Pancreas (tissue), 10 donors: ENCODE measurements at regions not wholly inside any gene's neighbourhood (a gene's known extent, or its start where the extent isn't known, plus 50 kb on each side); places are given as distances from the start of the nearest gene placed in this dataset.

Source experiments
- ATAC-seq, 4 donors: fragments of 200-7000 bp; cut with Tn5 transposase; one replicate each; pipeline versions ENCODE4 v1.8.0 to v1.9.1; 2020; ENCODE audit warnings: mild to moderate bottlenecking in 4 of 4, moderate library complexity in 4 of 4
- DNase-seq, 6 donors: peaks; one replicate each; pipeline ENCODE4 v3.0.0-alpha.2; 2020
- FAIRE-seq: peaks from 2 replicates; lab custom pipeline; 2012; peaks lifted over from hg19 to GRCh38; lab: Jason Lieb, UNC
- H3K27ac ChIP-seq, 4 donors: fragments of 200-600 bp; sonication (generic); 1 replicate in 3 of 4; 2 replicates in 1 of 4; pipeline versions ENCODE4 v1.5.0 to v1.8.0; 2020
- H3K27me3 ChIP-seq, 4 donors: fragments of 200-600 bp; one replicate each; pipeline ENCODE4 v1.8.0; 2021
- H3K36me3 ChIP-seq, 3 donors: fragments of 200-600 bp; sonication (generic) in 1 of 3; one replicate each; pipeline versions ENCODE4 v1.5.0 to v1.8.0; 2020 to 2021
- H3K4me1 ChIP-seq, 3 donors: fragments of 200-600 bp; one replicate each; pipeline ENCODE4 v1.8.0; 2021
- H3K4me3 ChIP-seq, 4 donors: fragments of 200-600 bp; sonication (generic) in 2 of 4; one replicate each; pipeline versions ENCODE4 v1.5.0 to v1.8.0; 2020 to 2021
- H3K9me3 ChIP-seq, 4 donors: fragments of 200-600 bp; one replicate each; pipeline ENCODE4 v1.8.0; 2021
- WGBS, 2 donors: extraction: QIAGEN DNeasy Blood & Tissue Kit; methylation state at CpG; one replicate each; pipeline ENCODE4 v1.1.7; 2013; 5-methylcytosine and 5-hydroxymethylcytosine counted together
- intact Hi-C, 3 donors: fragments of 100-400 bp; cut with DNase I; formaldehyde crosslinking; loops; one replicate each; pipeline versions ENCODE4 v1.11.1 to v1.14.2; 2022
- TF ChIP-seq, protein P1 (sequence below), 4 donors: fragments of 200-600 bp; sonication (generic) in 3 of 4; IDR thresholded peaks; one replicate each; pipeline versions ENCODE4 v1.5.0 to v1.8.0; 2021; ENCODE audit warnings: antibody characterized with exemption in 4 of 4
- donor health status: healthy with polysubstance abuse.
- donor health status: DM: no; HTN: no; CAD: no; lungs with moderate emphysema.
- donor health status: DM: no; HTN: no; CAD: no.
- donor health status: control.
- donor health status: control.
- donor health status: Bipolar disorder and iron deficiency.
- donor health status: DM: yes; HTN: yes; CAD: no.
- donor health status: DM: no; HTN: no; CAD: no.
- donor health status: DM: no; HTN: no; CAD: no.
- donor health status: DM: yes; HTN: yes; CAD: no.

DNA sequence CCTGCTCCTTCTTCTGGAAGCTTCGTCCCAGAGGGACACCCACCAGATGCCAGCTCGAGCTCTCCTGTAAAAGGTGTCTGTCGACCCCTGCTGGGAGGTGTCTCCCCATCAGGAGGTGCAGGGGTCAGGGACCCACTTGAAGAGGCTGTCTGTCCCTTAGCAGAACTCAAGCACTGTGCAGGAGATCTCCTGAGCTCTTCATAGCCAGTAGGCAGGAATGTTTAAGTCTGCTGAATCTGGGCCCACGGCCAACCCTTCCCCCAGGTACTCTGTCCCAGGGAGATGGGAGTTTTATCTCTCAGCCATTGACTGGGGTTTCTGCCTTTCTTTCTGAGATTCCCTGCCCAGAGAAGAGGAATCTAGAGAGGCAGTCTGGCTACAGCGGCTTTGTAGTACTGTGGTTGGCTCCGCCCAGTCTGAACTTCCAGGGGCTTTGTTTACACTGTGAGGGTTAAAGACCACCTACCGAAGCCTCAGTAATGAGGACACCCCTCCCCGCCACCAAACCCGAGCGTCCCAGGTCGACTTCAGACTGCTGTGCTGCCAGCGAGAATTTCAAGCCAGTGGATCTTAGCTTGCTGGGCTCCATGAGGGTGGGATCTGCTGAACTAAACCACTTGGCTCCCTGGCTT, 1383.0 kb upstream of the TENM3 start:
- no peaks in the 10 kb centered on the region for H3K36me3 ChIP-seq
- TF ChIP-seq, protein P1, sequence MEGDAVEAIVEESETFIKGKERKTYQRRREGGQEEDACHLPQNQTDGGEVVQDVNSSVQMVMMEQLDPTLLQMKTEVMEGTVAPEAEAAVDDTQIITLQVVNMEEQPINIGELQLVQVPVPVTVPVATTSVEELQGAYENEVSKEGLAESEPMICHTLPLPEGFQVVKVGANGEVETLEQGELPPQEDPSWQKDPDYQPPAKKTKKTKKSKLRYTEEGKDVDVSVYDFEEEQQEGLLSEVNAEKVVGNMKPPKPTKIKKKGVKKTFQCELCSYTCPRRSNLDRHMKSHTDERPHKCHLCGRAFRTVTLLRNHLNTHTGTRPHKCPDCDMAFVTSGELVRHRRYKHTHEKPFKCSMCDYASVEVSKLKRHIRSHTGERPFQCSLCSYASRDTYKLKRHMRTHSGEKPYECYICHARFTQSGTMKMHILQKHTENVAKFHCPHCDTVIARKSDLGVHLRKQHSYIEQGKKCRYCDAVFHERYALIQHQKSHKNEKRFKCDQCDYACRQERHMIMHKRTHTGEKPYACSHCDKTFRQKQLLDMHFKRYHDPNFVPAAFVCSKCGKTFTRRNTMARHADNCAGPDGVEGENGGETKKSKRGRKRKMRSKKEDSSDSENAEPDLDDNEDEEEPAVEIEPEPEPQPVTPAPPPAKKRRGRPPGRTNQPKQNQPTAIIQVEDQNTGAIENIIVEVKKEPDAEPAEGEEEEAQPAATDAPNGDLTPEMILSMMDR (IDR thresholded peaks at IDR 0.05) = no peak
- FAIRE-seq = no peak
- no peaks in the 10 kb centered on the region for H3K27me3 ChIP-seq
- no peaks in the 10 kb centered on the region for H3K4me1 ChIP-seq
- H3K4me3 ChIP-seq = no peak overlapping the region
- ATAC-seq = no peak
- no peak overlapping the region for H3K27ac ChIP-seq
- H3K9me3 ChIP-seq = no peaks in the 10 kb centered on the region
- intact Hi-C loops = no loop called here
- DNase-seq = peak in 1 of 6 donors; percentile 29
- 45 to 59% methylated on average over 12 of the region's 12 CpGs for WGBS, 2 donors

DNA sequence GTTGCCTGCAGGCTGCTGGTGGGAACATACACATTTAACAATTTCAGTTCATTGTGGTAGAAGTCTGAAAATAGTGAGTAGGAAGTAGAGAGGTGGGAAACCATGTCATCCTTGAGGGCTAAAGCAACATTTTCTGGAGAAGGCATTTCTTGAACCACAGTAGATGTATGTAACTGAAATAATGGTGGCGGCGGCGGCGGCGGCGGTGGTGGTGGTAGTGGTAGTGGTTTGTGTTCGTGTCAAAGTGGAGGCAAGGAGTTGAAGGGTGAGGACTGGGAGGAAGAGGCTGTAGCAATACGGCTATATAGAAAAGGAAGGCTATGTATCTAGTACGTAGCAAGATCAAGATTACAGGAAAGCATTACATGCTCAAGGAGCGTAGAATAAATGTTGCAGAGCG, 1381.6 kb upstream of the TENM3 start:
- no peaks in the 10 kb centered on the region for H3K27me3 ChIP-seq
- no peak for DNase-seq
- no peaks in the 10 kb centered on the region for H3K9me3 ChIP-seq
- 80 to 86% methylated on average over 11 of the region's 11 CpGs for WGBS, 2 donors
- no peak overlapping the region for H3K27ac ChIP-seq
- intact Hi-C loops = no loop called here
- TF ChIP-seq, protein P1 (IDR thresholded peaks at IDR 0.05) = no peak
- H3K4me1 ChIP-seq = no peaks in the 10 kb centered on the region
- FAIRE-seq = no peak
- H3K4me3 ChIP-seq = no peak overlapping the region
- no peak for ATAC-seq
- H3K36me3 ChIP-seq = no peaks in the 10 kb centered on the region

DNA sequence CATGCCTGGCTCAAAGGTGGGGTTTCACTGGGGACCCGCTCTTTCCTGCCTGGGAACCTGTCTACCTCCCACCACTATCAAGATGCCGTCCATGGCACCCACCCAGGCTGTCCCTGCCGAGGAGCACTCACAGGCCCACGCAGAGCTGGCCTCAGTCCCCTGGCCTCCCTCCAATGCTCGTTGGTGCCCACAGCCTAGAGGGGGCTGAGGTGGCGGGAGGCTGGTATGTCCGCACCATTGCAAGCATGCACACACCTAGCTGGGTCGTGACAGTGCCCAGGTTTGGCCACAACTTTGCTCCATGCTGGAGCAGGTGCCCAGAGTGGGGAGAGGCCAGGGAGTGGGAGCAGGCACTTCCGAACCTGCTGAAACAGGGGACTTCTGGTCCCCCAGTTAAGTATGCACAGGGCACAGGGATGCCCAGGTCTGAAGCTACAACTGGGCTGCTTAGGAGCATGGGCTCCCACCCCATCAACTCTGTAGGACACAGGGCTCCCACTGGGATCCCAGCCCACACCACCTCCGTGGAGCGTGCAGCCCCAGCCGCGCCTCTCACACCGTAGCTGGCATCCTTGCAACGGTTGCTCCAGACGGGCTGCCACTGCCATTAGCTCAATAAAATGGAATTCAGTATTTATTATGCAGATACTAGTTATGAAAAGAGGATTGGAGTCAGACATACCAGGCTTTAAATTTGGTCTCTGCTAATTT, 1376.1 kb upstream of the TENM3 start:
- H3K27me3 ChIP-seq = no peaks in the 10 kb centered on the region
- H3K4me3 ChIP-seq = no peak overlapping the region
- H3K27ac ChIP-seq = no peak overlapping the region
- ATAC-seq (no peak), DNase-seq (peak in 2 of 6 donors; percentile 22 to 64), FAIRE-seq (no peak)
- no peaks in the 10 kb centered on the region for H3K36me3 ChIP-seq
- intact Hi-C loops = no loop called here
- TF ChIP-seq, protein P1 (IDR thresholded peaks at IDR 0.05) = no peak
- no peaks in the 10 kb centered on the region for H3K4me1 ChIP-seq
- WGBS, 2 donors = 76 to 80% methylated on average over 16 of the region's 16 CpGs
- H3K9me3 ChIP-seq = no peaks in the 10 kb centered on the region

DNA sequence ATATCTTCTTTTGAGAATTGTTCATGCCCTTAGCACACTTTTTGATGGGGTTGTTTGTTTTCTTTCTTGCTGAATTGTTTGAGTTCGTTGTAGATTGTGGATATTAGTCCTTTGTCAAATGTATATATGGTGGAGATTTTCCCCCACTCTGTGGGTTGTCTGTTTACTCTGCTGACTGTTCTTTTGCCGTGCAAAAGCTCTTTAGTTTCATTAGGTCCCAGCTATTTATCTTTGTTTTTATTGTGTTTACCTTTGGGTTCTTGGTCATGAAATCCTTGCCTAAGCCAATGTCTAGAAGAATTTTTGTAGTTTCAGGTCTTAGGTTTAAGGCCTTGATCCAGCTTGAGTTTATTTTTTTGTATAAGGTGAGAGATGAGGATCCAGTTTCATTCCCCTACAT, 1372.6 kb upstream of the TENM3 start:
- no peaks in the 10 kb centered on the region for H3K4me1 ChIP-seq
- TF ChIP-seq, protein P1 (IDR thresholded peaks at IDR 0.05) = no peak
- H3K4me3 ChIP-seq = no peak overlapping the region
- no peaks in the 10 kb centered on the region for H3K27me3 ChIP-seq
- FAIRE-seq (no peak), ATAC-seq (no peak), DNase-seq (no peak)
- H3K9me3 ChIP-seq = no peaks in the 10 kb centered on the region
- no peaks in the 10 kb centered on the region for H3K36me3 ChIP-seq
- no peak overlapping the region for H3K27ac ChIP-seq
- WGBS, 2 donors = 17 to 20% methylated on average over 2 of the region's 2 CpGs
- intact Hi-C loops = no loop called here

DNA sequence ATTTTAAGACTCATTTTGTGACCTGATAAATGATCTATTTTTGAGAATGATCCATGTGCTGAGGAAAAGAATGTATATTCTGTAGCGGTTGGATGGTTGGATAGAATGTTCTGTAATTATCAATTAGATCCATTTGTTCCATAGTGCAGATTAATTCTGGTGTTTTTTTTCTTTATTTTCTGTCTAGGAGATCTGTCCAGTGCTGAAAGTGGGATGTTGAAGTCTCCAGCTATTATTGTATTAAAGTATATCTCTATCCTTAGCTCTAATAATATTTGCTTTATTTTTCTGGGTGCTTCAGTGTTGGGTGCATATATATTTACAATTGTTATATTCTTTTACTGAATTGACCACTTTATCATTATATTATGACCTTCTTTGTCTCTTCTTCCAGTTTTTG, 1344.9 kb upstream of the TENM3 start:
- Histone ChIP-seq H3K9me3 (no peaks in the 10 kb centered on the region), H3K27me3 (no peaks in the 10 kb centered on the region), H3K27ac (no peak overlapping the region), H3K4me1 (no peaks in the 10 kb centered on the region), H3K4me3 (no peak overlapping the region), H3K36me3 (no peaks in the 10 kb centered on the region)
- FAIRE-seq (no peak), ATAC-seq (no peak), DNase-seq (no peak)
- TF ChIP-seq, protein P1 (IDR thresholded peaks at IDR 0.05) = no peak
- 0% methylated on average over 1 of the region's 1 CpG for WGBS, 2 donors
- intact Hi-C loops = no loop called here
